ENCODE measurements at regions not wholly inside any gene's neighbourhood (a gene's known extent, or its start where the extent isn't known, plus 50 kb on each side); places are given as distances from the start of the nearest gene placed in this dataset.

DNA sequence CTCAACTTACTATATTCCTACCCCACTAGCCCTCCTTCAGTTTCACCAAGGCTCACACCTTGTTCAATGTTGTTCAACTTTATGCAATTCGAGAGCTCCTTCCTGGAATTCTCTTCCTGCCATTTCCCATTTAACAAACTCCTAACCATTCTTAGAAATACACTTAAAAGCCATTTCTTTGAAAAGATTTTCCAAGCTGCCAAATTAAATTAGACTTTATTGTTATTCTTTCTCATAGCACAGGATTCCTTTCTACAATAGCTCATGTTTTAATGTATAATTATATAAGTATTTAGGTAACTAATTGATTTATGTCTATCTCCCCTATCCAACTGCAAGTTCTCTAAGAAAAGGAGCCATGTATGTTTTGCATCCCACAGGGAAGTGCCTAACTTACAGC is 52.7 kb upstream of the CTSC start:
- Histone ChIP-seq H3K4me1 (ENCODE audit: control extremely low read depth in 1 of 4, control insufficient read depth in 4 of 4, insufficient read depth in 4 of 4, low read length in 3 of 4) (no peaks in the 10 kb centered on the region), H3K9me3 (ENCODE audit: control extremely low read depth in 1 of 5, control insufficient read depth in 4 of 5, insufficient read depth in 2 of 5, low read depth in 1 of 5, low read length in 4 of 5) (no peaks in the 10 kb centered on the region), H3K27ac (ENCODE audit: insufficient read depth in 1 of 2, low read depth in 1 of 2, low read length in 2 of 2, poor library complexity in 1 of 2, severe bottlenecking in 2 of 2) (no peak overlapping the region), H3K27me3 (replicated peaks in 2 of 5; ENCODE audit: control insufficient read depth in 4 of 5, insufficient read depth in 5 of 5, low read length in 4 of 5) (no peaks in the 10 kb centered on the region), H3K4me3 (ENCODE audit: control insufficient read depth in 1 of 7, extremely low read depth in 1 of 7, insufficient read depth in 4 of 7, low read depth in 2 of 7, low read length in 6 of 7) (no peak overlapping the region), H3K36me3 (ENCODE audit: control insufficient read depth in 4 of 4, insufficient read depth in 4 of 4, low read length in 3 of 4) (no peaks in the 10 kb centered on the region)
- ChIA-PET CTCF (no interaction called here), POLR2A (no interaction called here)
- WGBS (ENCODE audit: insufficient coverage): 93% methylated on average over 1 of the region's 1 CpG
- DNase-seq: no peak

DNA sequence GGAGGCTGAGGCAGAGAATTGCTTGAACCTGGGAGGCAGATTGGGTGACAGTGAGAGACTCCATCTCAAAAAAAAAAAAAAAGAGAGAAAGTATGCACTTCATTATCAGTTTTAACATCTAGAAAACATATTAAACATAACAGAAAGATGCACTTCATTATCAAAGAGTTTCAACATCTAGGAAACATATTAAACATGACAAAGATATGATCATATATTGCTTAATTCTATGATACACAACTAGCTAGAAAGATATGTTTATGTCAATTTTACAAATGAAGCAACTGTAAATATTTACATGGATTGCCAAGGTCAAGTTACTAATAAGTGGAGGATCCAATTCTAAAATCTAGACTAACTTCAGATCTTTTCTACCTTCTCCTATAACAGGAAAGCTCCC is 50.4 kb upstream of the CTSC start:
- ChIA-PET CTCF (no interaction called here), POLR2A (no interaction called here)
- Histone ChIP-seq H3K9me3 (ENCODE audit: control extremely low read depth in 1 of 5, control insufficient read depth in 4 of 5, insufficient read depth in 2 of 5, low read depth in 1 of 5, low read length in 4 of 5) (no peaks in the 10 kb centered on the region), H3K27ac (ENCODE audit: insufficient read depth in 1 of 2, low read depth in 1 of 2, low read length in 2 of 2, poor library complexity in 1 of 2, severe bottlenecking in 2 of 2) (no peak overlapping the region), H3K36me3 (ENCODE audit: control insufficient read depth in 4 of 4, insufficient read depth in 4 of 4, low read length in 3 of 4) (no peaks in the 10 kb centered on the region), H3K27me3 (replicated peaks in 2 of 5; ENCODE audit: control insufficient read depth in 4 of 5, insufficient read depth in 5 of 5, low read length in 4 of 5) (no peaks in the 10 kb centered on the region), H3K4me3 (ENCODE audit: control insufficient read depth in 1 of 7, extremely low read depth in 1 of 7, insufficient read depth in 4 of 7, low read depth in 2 of 7, low read length in 6 of 7) (no peak overlapping the region), H3K4me1 (ENCODE audit: control extremely low read depth in 1 of 4, control insufficient read depth in 4 of 4, insufficient read depth in 4 of 4, low read length in 3 of 4) (no peaks in the 10 kb centered on the region)
- DNase-seq: no peak

All from common myeloid progenitor, CD34-positive (primary cell).